ENCODE measurements at regions not wholly inside any gene's neighbourhood (a gene's known extent, or its start where the extent isn't known, plus 50 kb on each side); places are given as distances from the start of the nearest gene placed in this dataset.

DNA sequence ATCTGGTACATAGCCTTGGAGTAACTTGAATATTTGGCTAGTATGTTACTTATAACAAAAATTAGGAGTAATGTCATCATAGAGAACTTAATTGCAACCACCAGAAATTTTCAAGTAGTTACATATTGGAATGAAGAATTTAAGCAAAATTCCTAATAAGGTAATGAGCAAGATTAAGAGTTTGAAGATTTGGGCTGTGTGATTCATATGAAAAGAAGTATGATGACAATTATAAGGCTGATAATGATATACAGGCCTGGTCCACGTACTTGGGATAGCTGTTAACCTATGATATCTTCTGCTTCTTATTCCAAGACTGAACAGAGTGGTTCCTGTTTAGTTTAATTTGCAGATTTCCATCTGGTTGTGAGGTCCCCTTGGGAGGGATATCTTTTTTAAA lies 463.9 kb downstream of the RAPGEF2 start:
- H3K9me2 ChIP-seq (ENCODE audit: insufficient read depth): no peaks in the 10 kb centered on the region
- ChIA-PET CTCF (no interaction called here), RAD21 (ENCODE audit: low non-redundant PET in 1 of 2, low total read pairs in 2 of 2, uncharacterized antibody in 2 of 2, unreplicated experiment in 2 of 2) (no interaction called here), POLR2A (no interaction called here)
- H3K4me3 ChIP-seq (replicated peaks in 1 of 2; ENCODE audit: low read depth in 1 of 2, low read length in 2 of 2): no peak overlapping the region
- intact Hi-C loops (cut with micrococcal nuclease): no loop called here
- H3K36me3 ChIP-seq (ENCODE audit: control insufficient read depth in 1 of 2, insufficient read depth in 2 of 2, low read length in 2 of 2): no peaks in the 10 kb centered on the region
- H3K27ac ChIP-seq (ENCODE audit: low read depth, low read length): no peak overlapping the region
- no peaks in the 10 kb centered on the region for H3K79me2 ChIP-seq (ENCODE audit: insufficient read depth, low read length)
- no peak overlapping the region for H3K4me2 ChIP-seq (ENCODE audit: low read length)
- H3K27me3 ChIP-seq (ENCODE audit: insufficient read depth, low read length): no peaks in the 10 kb centered on the region
- H4K20me1 ChIP-seq (ENCODE audit: insufficient read depth): no peaks in the 10 kb centered on the region
- TF ChIP-seq, protein P1, sequence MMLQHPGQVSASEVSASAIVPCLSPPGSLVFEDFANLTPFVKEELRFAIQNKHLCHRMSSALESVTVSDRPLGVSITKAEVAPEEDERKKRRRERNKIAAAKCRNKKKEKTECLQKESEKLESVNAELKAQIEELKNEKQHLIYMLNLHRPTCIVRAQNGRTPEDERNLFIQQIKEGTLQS (IDR thresholded peaks at IDR 0.05): no peak
- no peak for TF ChIP-seq ZFX (IDR thresholded peaks at IDR 0.05)
- no peak for TF ChIP-seq EZH2phosphoT487 (IDR thresholded peaks at IDR 0.05; ENCODE audit: borderline replicate concordance)
- TF ChIP-seq, protein P2, sequence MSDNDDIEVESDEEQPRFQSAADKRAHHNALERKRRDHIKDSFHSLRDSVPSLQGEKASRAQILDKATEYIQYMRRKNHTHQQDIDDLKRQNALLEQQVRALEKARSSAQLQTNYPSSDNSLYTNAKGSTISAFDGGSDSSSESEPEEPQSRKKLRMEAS (IDR thresholded peaks at IDR 0.05): no peak
- TF ChIP-seq CTCF (IDR thresholded peaks at IDR 0.05 in 2 of 3, conservative IDR thresholded peaks at IDR 0.05 in 1 of 3; ENCODE audit: borderline replicate concordance in 1 of 3, insufficient read depth in 1 of 3, low read depth in 2 of 3, low read length in 2 of 3): no peak
- no peak for TF ChIP-seq TCF7L2 (IDR thresholded peaks at IDR 0.05; ENCODE audit: borderline replicate concordance, extremely low read depth, insufficient read depth, insufficient read length)
- no peak for TF ChIP-seq SRF (IDR thresholded peaks at IDR 0.05; ENCODE audit: low read depth)
- TF ChIP-seq POLR2AphosphoS5 (IDR thresholded peaks at IDR 0.05; ENCODE audit: low read depth, low read length): no peak
- TF ChIP-seq, protein P3, sequence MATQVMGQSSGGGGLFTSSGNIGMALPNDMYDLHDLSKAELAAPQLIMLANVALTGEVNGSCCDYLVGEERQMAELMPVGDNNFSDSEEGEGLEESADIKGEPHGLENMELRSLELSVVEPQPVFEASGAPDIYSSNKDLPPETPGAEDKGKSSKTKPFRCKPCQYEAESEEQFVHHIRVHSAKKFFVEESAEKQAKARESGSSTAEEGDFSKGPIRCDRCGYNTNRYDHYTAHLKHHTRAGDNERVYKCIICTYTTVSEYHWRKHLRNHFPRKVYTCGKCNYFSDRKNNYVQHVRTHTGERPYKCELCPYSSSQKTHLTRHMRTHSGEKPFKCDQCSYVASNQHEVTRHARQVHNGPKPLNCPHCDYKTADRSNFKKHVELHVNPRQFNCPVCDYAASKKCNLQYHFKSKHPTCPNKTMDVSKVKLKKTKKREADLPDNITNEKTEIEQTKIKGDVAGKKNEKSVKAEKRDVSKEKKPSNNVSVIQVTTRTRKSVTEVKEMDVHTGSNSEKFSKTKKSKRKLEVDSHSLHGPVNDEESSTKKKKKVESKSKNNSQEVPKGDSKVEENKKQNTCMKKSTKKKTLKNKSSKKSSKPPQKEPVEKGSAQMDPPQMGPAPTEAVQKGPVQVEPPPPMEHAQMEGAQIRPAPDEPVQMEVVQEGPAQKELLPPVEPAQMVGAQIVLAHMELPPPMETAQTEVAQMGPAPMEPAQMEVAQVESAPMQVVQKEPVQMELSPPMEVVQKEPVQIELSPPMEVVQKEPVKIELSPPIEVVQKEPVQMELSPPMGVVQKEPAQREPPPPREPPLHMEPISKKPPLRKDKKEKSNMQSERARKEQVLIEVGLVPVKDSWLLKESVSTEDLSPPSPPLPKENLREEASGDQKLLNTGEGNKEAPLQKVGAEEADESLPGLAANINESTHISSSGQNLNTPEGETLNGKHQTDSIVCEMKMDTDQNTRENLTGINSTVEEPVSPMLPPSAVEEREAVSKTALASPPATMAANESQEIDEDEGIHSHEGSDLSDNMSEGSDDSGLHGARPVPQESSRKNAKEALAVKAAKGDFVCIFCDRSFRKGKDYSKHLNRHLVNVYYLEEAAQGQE (IDR thresholded peaks at IDR 0.05; ENCODE audit: low read depth): no peak
- no peak for TF ChIP-seq ELF1 (IDR thresholded peaks at IDR 0.05; ENCODE audit: borderline replicate concordance, low read depth)
- no peak for TF ChIP-seq ZNF274 (IDR thresholded peaks at IDR 0.05; ENCODE audit: low read depth, low read length)
- no TSS peak for BruUV-seq (replicated peaks)
- H3K9me3 ChIP-seq (ENCODE audit: control insufficient read depth in 1 of 2, insufficient read depth in 1 of 2, low read depth in 1 of 2, low read length in 2 of 2): no peaks in the 10 kb centered on the region
- no peak overlapping the region for H2AFZ ChIP-seq (ENCODE audit: low read depth, low read length, poor library complexity, severe bottlenecking)
- DNase-seq (ENCODE audit: low read depth, low spot score) (no peak), ATAC-seq (no peak)
- H3K4me1 ChIP-seq (ENCODE audit: control insufficient read depth in 1 of 2, insufficient read depth in 2 of 2, low read length in 2 of 2): no peaks in the 10 kb centered on the region
- no peak overlapping the region for H3K9ac ChIP-seq (ENCODE audit: low read length)

Measured in HCT116 (cell line).